ENCODE measurements at regions not wholly inside any gene's neighbourhood (a gene's known extent, or its start where the extent isn't known, plus 50 kb on each side); places are given as distances from the start of the nearest gene placed in this dataset.

DNA sequence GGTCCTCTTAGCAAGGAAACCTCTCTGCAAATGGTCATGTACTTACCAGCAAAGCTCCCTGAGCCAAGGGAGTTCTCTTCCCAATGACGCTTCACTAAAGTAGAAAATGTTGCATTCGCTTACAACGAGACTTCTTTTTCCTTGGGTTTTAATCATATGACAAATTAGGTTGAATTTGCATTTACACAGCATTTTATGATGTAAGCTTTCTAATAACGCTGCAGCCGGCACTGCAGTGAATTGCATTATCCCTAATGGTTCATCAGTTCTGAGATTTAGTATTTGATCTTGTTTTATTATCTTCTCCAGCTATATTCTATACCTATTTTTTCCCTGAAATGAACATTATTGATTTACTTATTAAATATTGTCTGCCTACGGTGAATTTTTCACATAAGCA, 339.3 kb upstream of the PFKP start:
- no peak for DNase-seq (ENCODE audit: low read depth)

DNA sequence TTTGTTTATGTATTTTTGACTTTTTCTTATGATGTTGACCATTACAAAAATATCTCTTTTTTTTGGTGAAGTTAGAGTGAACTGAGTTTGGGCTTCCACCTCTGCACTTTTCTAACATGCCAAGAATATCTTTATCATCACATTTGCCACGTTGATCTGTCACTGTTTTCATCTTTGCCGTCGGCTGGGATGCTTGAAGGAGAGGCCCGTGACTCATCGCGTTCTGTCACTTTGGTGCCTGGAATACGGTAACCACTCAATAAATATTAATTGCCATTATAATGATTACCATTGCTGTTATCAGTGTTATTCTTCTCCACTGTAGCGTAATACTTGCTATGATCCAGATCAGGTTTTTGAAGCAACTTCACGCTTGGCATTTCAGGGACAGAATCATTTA, 350.8 kb upstream of the PFKP start:
- DNase-seq (ENCODE audit: low read depth): no peak

DNA sequence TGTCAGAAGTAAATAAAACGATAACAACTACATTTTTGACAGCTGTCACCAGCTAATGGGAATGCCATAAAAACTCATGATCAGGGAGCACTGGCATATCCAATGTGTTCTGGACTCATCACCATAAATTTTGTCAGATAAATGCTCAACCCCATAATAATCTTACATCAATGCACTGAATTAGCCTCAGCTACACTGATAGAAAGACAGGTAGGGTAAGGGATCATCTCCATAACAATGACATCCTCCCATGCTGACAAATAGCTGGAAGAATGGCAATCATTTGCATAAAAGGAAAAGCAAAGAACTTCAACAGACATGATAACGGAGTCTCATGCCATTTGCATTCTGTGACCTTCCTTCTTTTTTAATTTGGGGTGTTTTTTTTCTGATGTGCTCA, 352.8 kb upstream of the PFKP start:
- DNase-seq (ENCODE audit: low read depth): no peak

DNA sequence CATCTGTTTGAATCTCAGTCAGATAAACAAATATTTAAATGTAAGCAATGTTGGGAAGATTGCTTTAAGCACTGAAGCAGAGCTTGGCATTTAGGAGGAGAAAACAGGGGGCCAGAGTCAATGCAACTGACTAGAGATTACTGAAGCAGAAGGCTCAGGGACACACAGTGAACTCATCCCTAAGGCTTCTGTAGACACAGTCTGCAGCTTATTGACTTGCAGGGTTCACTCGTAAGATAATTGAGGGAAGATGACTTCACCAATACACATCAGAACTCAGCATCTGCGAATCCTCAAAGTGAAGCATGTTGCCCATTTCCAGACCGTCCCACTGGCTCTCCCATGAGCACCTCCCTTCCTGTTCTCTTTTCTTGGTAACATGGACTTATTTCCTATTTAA, 363.4 kb upstream of the PFKP start:
- DNase-seq (ENCODE audit: low read depth): no peak

DNA sequence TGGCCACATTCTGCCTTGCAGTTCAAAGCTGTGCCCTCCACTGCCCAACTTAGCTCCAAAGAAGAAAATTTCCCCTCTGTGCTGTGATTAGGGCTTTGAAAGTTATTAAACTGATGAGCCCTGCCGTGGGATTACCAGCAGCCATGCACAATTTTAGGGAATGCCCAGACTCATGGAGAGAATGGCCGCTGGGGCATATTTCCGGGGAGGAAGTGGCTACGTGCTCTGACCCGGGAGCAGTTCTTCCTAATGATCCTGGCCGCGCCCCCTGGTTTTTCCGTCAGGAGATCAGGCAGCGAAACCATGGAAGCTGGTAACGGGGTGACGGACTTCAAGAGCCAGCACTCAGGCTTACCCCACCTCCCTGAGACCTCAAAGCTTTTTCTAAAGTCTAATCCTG, 365.5 kb upstream of the PFKP start:
- DNase-seq (ENCODE audit: low read depth): no peak

DNA sequence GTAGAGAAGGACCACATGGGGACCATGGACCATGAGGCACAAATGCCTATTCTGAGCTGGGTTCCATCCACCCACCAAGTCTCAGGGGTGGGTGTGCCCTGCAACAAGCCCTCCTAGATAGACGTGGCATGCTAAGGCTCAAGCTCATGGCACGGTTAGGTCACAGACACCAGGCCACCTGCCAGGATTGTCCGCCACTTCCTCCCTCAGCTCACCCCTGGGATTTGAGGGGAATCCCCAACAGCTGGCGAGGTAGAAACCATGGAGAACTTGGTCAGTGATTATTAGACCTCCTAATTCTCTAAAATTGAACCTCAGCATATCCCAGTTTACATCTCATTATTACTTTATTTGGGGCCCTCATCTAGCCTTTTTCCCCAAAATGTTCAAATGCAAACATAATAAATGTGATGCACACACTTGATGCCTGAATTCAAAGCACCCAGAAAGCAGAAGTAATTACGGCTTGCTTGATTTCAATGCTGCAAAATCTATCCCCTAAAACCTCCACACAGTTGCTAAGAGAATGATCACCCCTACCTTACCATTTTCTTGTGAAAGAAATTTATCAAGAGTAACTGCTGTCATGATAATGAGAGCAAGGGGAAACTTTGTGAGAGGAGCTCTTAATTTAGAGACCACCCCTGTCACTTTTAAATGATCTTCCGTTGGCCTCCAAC, 366.6 kb upstream of the PFKP start:
- no peak for DNase-seq (ENCODE audit: low read depth)

DNA sequence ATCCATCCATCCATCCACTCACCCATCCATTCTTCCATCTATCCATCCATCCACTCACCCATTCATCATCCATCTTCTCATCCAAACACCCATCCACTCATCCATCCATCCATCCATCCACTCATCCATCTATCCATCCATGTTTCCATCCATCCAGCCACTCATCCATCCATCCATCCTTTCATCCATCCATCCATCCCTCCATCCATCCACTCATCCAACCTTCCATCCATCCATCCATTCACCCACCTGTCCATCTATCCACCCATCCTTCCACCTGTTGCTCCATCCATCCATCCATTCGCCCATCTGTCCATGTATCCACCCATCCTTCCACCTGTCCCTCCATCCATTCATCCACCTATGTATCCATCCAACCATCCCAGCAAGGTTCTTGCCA, 378.4 kb upstream of the PFKP start:
- no peak for DNase-seq (ENCODE audit: low read depth)

DNA sequence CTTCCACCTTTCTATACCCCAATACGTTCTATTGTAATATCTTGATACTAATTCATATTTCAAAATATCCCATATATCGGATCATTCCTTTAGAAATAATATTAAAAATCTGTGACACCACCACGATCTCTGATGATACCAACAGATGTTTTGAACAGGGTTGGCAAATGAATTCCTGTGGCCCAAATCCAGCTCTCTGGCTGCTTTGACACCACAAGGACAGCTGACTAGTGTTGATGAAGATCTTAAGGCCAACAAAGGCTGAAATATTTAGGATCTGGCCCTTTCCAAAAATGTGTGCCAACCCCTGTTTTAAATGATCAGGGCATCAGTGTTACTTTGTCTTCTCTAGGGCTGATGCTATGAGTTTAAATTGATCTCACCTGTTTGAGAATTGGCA, 380.7 kb upstream of the PFKP start:
- no peak for DNase-seq (ENCODE audit: low read depth)

DNA sequence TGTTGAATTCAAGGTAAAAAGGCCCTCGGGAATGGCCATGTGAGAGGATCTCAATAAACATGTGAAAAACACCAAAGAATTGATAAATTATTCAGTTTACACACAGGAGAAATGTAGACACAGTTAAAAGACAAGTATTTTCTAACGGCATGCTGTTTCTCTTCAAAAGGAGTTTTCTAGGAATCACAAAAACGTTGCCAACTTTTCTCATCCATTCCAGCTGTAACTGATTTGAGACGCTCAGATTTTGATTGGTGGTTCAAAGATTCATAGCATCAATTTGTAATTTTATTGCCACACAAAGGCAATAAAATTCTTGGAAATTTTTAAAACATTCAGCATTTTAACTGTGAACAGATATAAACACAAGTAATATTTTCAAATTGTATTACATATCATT, 384.9 kb upstream of the PFKP start:
- no peak for DNase-seq (ENCODE audit: low read depth)

DNA sequence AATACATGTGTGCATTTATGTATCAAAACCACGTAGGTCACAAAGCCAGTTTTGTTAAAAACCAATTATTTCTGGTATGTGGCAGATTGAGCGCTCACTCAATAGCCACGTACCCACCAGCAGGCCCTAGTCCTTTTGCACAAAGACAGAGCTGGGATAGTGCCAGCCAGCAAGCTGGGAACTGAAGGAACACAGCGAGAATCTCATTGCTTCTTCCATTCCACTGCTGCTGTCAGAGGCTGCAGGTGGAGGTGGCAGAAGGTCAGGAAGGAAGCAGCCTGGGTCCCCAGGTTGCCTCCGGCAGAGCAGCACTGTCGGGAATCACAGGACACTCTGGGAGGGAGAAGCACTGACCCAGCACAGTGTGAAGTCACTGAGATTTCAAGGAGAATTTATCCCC, 385.5 kb upstream of the PFKP start:
- no peak for DNase-seq (ENCODE audit: low read depth)

DNA sequence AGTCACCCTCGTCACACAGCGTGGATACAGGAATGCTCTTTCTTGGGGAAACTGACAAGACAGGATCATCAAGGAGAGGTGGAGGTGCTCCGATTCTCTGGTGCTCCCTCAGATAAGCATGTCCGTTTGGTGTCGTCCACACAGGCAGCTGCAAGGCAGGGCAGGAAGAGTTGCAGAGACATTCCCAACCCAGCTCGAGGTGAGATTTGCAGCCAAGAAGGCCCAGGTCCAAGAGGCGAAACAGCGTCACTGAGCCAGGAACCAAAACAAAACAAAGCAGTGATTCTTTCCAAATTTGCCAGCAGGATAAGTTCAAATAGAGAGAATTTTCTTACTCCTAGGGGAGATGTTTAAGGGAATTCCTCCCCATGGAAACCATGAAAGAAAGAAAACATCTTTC, 386.5 kb upstream of the PFKP start:
- no peak for DNase-seq (ENCODE audit: low read depth)

DNA sequence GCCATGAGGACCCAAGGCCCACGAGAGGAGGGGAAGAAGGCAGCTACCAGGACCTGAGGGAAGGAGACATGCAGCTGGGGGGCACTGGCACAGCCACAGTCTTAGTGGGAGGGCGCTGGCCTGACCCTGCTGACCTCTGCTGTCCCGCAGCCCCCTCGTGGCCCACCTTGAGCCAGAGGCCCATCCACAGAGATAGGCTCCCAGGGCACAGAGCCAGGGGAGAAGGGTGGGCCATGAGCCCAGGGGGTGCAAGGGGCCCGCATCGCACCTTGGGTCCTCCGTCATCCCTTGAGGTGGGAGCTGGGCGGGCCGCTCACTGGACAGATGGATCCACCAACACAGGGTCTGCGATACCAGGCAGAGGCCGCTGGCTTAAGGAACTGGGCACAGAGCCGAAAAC, 387.7 kb upstream of the PFKP start:
- no peak for DNase-seq (ENCODE audit: low read depth)

DNA sequence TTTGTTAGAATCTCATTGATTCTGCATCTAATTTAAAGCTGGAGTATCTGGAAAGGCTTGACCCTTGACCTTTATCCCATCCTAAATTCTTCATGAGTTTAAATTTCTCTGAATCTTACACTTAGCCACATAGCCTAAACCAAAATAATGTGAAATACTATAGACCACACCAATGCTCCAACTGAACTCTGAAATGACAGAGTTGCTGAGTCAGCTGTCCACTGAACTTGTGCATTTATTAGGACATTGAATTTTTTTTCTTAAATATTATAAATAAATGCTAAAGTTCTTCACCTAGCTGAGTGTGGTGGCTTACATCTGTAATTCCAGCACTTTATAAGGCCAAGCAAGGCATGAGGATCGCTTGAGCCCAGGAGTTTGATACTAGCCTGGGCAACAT, 390.9 kb upstream of the PFKP start:
- DNase-seq (ENCODE audit: low read depth): no peak

DNA sequence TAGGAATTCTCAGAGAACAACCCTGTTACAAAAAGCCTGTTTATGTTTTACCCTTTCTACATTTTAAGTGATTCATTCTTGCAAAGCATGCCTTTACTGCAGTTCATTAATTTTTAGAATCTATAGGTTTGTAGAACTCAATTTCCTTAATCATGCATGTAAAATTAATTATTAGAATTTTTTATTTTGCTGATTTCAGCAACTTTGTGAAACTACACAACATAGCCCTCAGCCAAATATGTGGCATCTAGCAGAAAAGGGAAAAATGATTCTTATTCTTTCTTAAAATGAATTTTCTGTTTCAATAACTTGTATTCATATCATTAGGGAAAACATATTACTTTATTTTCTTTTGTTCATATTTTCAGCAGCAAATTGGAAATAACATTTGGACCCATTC, 392.9 kb upstream of the PFKP start:
- no peak for DNase-seq (ENCODE audit: low read depth)

DNA sequence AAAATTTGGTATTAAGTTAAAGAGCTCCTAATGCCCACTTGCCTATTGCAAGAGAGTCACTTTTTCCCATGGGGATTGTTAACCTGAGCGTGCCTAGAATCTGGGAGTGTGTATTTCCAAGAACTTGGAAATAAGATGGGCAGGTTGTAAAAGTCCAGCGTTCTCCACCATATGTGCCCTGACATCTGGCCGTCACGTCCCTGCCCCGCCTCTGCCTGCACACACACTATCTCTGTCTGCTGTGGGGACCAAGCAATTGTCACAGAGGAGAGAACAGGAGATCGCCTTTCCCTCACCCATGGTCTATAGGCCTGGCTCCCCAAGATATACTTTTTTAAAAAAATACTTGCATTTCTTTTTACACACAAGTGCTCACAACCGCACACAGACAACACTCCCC, 396.5 kb upstream of the PFKP start:
- no peak for DNase-seq (ENCODE audit: low read depth)

DNA sequence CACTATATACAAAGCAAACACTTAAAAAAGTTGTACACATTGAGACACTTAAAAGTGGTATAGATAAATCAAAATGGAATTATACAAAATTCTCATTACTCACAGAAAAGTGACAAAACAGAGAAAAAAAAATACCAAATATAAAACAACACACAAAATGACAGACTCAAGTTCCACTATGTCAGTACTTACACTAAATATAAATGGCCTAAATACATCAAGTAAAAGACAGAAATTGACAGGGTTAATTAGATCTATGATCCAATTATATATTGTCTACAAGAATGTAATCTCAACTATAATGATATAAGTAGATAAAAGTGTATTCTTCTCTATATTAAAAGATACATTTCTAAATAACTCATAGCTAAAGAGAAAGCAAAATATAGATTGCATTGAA, 401.6 kb upstream of the PFKP start:
- no peak for DNase-seq (ENCODE audit: low read depth)

DNA sequence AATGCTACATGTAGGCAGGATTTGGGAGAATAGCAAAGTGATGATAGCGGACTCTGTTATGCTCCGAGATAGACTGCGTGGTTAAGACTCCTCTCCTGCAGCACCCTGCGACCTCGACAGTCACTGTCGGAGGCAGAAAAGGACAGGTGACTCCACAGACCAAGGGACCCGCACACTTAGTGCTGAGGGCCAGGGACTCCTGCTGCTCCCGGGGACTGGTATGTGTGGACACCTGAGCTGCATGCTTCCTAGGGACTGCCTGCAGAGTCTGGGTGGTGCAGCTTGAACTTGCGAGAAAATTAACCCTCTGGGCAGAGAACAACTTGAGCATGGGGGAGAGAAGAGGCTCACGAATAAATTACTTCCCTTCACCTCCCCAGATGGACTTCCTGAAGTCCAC, 407.1 kb upstream of the PFKP start:
- DNase-seq (ENCODE audit: low read depth): no peak

DNA sequence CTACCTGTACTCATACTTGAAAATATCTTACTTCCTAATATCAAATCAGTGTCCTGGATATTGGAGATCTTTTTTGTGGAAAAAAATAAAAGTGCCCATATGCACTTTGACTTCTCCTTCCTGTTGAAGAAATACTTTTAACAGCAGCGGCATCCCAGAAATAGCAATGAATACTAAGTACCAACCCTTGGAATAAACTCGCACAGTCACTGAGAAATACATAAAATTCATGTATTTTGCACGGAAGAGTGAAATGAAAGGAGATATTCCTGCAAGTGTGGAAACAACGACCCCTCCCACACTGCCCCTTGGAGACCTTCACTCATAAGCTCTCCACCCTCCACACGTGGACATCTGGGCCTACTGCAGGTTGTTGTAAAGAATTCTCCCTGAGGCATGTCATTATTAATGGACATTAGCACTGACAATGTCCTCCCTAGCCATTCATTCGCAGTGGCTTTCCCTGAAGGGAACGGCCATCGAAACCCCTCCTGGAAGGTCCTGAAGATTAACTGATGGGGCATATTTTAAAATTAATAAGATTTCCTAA, 407.6 kb upstream of the PFKP start:
- DNase-seq (ENCODE audit: low read depth): no peak

DNA sequence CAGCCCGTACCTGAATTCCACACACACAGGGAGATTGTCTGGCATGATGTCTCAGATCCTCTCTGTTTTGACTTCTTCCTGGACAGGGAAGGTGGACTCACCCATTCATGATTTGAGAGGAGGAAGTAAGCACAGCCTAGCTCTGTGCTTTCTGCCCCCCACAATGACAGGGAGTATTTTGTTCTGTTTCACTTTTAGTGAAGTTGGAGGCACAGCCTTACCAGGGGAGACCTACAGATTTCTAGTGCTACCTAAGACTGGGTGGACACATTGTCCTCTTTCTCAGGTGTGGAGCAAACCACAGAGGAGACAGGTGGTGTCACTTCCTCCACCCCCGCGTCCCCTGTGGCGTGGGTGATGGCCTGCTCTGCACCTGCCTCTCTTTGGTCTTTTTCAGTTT, 408.6 kb upstream of the PFKP start:
- DNase-seq (ENCODE audit: low read depth): no peak

DNA sequence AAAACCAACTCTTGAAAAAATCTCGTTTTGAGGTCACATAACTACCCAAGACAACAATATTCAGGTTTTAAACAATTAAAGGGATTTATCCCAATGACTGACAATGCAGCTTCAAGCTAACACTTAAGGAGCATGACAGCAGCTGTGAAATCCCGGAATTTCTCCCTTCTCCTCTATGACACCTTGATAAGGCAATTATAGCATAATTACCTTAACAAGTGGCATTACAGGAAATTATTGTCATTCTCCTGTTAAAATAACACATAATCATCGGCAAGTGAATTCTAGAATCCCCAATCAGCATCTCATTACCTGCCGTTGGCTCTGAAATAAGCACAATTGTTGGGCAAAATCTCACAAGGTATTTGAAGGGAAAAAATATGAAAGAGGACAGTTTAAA, 417.0 kb upstream of the PFKP start:
- no peak for DNase-seq (ENCODE audit: low read depth)

DNA sequence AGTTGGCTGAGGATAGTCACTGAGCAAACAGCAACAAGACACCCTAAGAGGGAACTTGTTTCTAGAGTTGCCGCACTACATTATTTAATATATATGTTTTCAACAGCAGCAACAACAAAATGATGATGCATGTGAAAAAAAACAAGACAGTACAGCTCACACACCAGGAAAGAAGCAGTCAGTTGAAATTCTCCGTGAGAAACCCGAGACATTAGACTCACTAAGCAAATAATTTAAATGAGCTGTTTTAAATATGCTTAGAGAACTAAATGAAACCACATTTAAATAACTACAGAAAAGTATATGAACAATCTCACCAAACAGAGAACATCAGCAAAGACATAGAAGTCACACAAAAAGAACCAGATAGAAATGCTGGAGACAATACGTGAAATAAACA, 426.3 kb upstream of the PFKP start:
- no peak for DNase-seq (ENCODE audit: low read depth)

DNA sequence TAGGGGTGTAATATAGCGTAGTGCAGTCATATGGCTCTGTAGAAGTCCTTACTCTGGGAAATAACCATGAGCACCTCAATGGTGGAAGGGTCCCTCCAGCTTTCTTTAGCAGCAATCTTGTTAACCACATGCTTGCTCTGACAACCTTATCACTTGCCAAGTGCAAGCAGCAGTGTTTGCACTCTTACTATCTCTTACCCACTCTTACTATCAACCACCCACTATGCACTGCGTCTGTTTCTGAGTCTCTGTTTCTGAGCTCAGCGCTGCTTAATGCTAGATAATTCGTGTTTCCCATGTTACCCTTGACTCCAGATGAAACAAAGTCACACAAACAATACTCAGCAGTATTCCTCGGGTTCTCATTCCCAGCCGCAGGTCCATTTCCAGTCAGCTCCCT, 433.7 kb upstream of the PFKP start:
- no peak for DNase-seq (ENCODE audit: low read depth)

DNA sequence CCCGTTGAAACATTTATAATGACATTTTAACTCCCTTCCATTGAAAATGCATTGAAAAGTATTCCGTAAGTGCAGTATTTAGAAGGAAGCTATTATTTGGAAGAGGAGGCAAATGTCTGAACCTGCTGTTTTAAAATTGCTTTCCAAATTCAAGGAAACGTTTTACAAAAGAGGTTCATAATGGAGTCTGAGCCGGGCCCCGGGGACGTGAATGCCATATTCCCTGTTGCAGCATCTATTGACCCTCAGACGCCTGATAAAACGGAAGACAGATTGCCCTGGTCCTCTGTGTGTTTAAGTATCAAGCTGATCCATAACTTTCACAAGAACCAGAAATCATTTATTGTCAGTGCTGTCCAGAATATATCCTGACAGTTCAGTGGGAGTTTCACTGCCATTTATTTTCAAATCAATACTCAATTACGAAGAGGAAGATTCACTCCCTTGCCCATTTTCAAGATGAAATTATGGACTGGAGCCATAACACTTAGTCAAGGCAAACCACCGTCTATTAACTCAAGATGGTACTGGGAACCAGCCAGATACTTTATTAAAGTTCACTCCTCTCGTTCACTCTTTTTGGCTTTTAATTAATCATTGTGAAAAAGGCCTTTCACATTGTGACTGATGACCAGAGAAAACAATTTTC, 435.7 kb upstream of the PFKP start:
- DNase-seq (ENCODE audit: low read depth): no peak

DNA sequence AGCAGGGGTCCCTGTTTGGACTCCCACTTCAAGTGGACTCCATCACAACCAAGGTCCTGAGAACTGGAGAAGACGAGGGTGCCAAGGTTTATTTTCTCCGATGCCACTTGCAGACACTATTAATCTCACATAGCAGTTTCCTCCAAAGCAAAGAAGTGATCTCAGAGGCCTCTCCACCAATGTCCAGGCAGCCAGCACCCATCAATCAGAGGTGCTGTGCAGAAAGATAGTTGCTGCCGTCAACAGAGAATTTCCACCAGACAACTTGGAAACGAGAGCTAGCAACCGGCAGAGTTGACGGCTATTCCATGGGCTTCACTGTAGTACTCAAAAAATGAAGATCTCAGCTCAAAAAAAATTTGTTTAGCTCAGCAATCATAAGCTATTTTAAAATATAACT, 438.6 kb upstream of the PFKP start:
- no peak for DNase-seq (ENCODE audit: low read depth)

Measured in fibroblast of the conjunctiva (primary cell).